Right lobe of liver (tissue), 6 donors: ENCODE measurements at regions not wholly inside any gene's neighbourhood (a gene's known extent, or its start where the extent isn't known, plus 50 kb on each side); places are given as distances from the start of the nearest gene placed in this dataset.

ENCODE experiments used
- ATAC-seq, 4 donors: fragments of 200-7000 bp; cut with Tn5 transposase; one replicate each; pipeline ENCODE4 v1.9.1; 2020; ENCODE audit warnings: mild to moderate bottlenecking in 4 of 4, moderate library complexity in 4 of 4
- DNase-seq, 3 donors: peaks; one replicate each; pipeline ENCODE4 v3.0.0-alpha.2; 2020
- H3K27ac ChIP-seq, 3 donors: fragments of 200-600 bp; one replicate each; pipeline ENCODE4 v1.8.0; 2022
- H3K27me3 ChIP-seq, 2 donors: fragments of 200-600 bp; one replicate each; pipeline ENCODE4 v1.8.0; 2022
- H3K36me3 ChIP-seq, 4 donors: fragments of 200-600 bp; sonication (generic) in 1 of 4; one replicate each; pipeline versions ENCODE4 v1.5.1 to v1.8.0; 2017 to 2022; ENCODE audit warnings: control low read depth in 1 of 4
- H3K4me1 ChIP-seq, 4 donors: fragments of 200-600 bp; sonication (generic) in 1 of 4; one replicate each; pipeline versions ENCODE4 v1.5.1 to v1.8.0; 2017 to 2022; ENCODE audit warnings: control low read depth in 1 of 4
- H3K4me3 ChIP-seq, 3 donors: fragments of 200-600 bp; one replicate each; pipeline ENCODE4 v1.8.0; 2022
- H3K9me3 ChIP-seq, 4 donors: fragments of 200-600 bp; sonication (generic) in 1 of 4; one replicate each; pipeline versions ENCODE4 v1.5.1 to v1.8.0; 2017 to 2022; ENCODE audit warnings: control low read depth in 1 of 4
- CTCF ChIP-seq, 4 donors: fragments of 200-600 bp in 3 of 4; fragments of 450-650 bp in 1 of 4; IDR thresholded peaks; one replicate each; pipeline versions ENCODE4 v1.5.1 to v1.8.0; 2016 to 2022; ENCODE audit warnings: antibody characterized with exemption in 4 of 4, mild to moderate bottlenecking in 2 of 4
- POLR2A ChIP-seq: fragments of 450-650 bp; IDR thresholded peaks from one replicate; pipeline ENCODE4 v1.6.1; 2017; ENCODE audit warnings: antibody characterized with exemption, mild to moderate bottlenecking
- WGBS: methylation state at CpG from one replicate; pipeline ENCODE4 v1.1.6; 2018; ENCODE audit warnings: low coverage, low lambda C conversion rate; ENCODE audit not compliant: insufficient coverage; ENCODE audit errors: missing lambda C conversion rate; 5-methylcytosine and 5-hydroxymethylcytosine counted together
- intact Hi-C, 2 donors: fragments of 100-400 bp; cut with DNase I; formaldehyde crosslinking; loops; one replicate each; pipeline versions ENCODE4 v1.11.2 to v1.14.1; 2022
- donor health status: DM: no; HTN: yes; CAD: no.
- donor health status: DM: no; HTN: no; CAD: no.
- donor health status: DM: no; HTN: no; CAD: no.
- donor health status: DM: no; HTN: yes; CAD: no.
- donor health status: DM: no; HTN: yes; CAD: no.

- intact Hi-C loops = no loop called here
These were observed 1264.3 kb upstream of the ALCAM start for GRCh38 chr3:104102386-104102785.

GRCh38 chr3:104106276-104106675 lies 1260.4 kb upstream of the ALCAM start:
- H3K27me3 ChIP-seq = no peaks in the 10 kb centered on the region
- H3K4me3 ChIP-seq = no peak overlapping the region
- H3K27ac ChIP-seq = no peak overlapping the region
- no peaks in the 10 kb centered on the region for H3K36me3 ChIP-seq
- no peak for TF ChIP-seq CTCF (IDR thresholded peaks at IDR 0.05)
- no peak for TF ChIP-seq POLR2A
- H3K4me1 ChIP-seq = no peaks in the 10 kb centered on the region
- intact Hi-C loops = no loop called here
- no peaks in the 10 kb centered on the region for H3K9me3 ChIP-seq
- WGBS = 39% methylated on average over 3 of the region's 3 CpGs
- DNase-seq (no peak), ATAC-seq (no peak)

More at GRCh38 chr3:104102386-104102785, 1264.3 kb upstream of the ALCAM start:
- Histone ChIP-seq H3K4me1 (no peaks in the 10 kb centered on the region), H3K27ac (no peak overlapping the region), H3K27me3 (no peaks in the 10 kb centered on the region), H3K9me3 (no peaks in the 10 kb centered on the region), H3K36me3 (no peaks in the 10 kb centered on the region), H3K4me3 (no peak overlapping the region)
- 0% methylated on average over 3 of the region's 3 CpGs for WGBS
- peak in 2 of 3 donors; percentile 16 to 55 for DNase-seq
- peak; percentile 93 to 99 (median 97) for ATAC-seq
- no peak for TF ChIP-seq POLR2A
- TF ChIP-seq CTCF (IDR thresholded peaks at IDR 0.05) = peak; percentile 54 to 68 (median 64)

- H3K4me1 ChIP-seq = no peaks in the 10 kb centered on the region
- no peak for DNase-seq
- intact Hi-C loops = no loop called here
- no peak overlapping the region for H3K27ac ChIP-seq
- ATAC-seq = no peak
- H3K27me3 ChIP-seq = no peaks in the 10 kb centered on the region
- H3K36me3 ChIP-seq = no peaks in the 10 kb centered on the region
- H3K4me3 ChIP-seq = no peak overlapping the region
- 71% methylated on average over 2 of the region's 2 CpGs for WGBS
- H3K9me3 ChIP-seq = no peaks in the 10 kb centered on the region
- TF ChIP-seq POLR2A (no peak), CTCF (IDR thresholded peaks at IDR 0.05) (no peak)
These were observed 1258.2 kb upstream of the ALCAM start for GRCh38 chr3:104108522-104108921.

- H3K36me3 ChIP-seq = no peaks in the 10 kb centered on the region
- TF ChIP-seq POLR2A = no peak
- TF ChIP-seq CTCF (IDR thresholded peaks at IDR 0.05) = no peak
- no peaks in the 10 kb centered on the region for H3K27me3 ChIP-seq
- ATAC-seq = peak; percentile 12 to 59 (median 38)
- peak in 2 of 3 donors; percentile 49 to 68 for DNase-seq
- H3K4me3 ChIP-seq = no peak overlapping the region
- H3K9me3 ChIP-seq = no peaks in the 10 kb centered on the region
- intact Hi-C loops = no loop called here
- whole genome bisulfite sequencing = 0% methylated on average over 1 of the region's 4 CpGs
- peak overlapping the region in 2 of 3 donors; percentile 86 to 88 for H3K27ac ChIP-seq
- H3K4me1 ChIP-seq = peaks cover 0 to 13% (median 5%) of the 10 kb centered on the region in 4 donors
These were observed 1240.2 kb upstream of the ALCAM start for GRCh38 chr3:104126463-104126862.
